LNCAP (cell line): ENCODE measurements at regions not wholly inside any gene's neighbourhood (a gene's known extent, or its start where the extent isn't known, plus 50 kb on each side); places are given as distances from the start of the nearest gene placed in this dataset.

Experiments used
- TF ChIP-seq, protein P1 (sequence below): fragments of 450-650 bp; IDR thresholded peaks from 2 replicates; pipeline ENCODE4 v1.5.1; 2017; ENCODE audit warnings: mild to moderate bottlenecking

DNA sequence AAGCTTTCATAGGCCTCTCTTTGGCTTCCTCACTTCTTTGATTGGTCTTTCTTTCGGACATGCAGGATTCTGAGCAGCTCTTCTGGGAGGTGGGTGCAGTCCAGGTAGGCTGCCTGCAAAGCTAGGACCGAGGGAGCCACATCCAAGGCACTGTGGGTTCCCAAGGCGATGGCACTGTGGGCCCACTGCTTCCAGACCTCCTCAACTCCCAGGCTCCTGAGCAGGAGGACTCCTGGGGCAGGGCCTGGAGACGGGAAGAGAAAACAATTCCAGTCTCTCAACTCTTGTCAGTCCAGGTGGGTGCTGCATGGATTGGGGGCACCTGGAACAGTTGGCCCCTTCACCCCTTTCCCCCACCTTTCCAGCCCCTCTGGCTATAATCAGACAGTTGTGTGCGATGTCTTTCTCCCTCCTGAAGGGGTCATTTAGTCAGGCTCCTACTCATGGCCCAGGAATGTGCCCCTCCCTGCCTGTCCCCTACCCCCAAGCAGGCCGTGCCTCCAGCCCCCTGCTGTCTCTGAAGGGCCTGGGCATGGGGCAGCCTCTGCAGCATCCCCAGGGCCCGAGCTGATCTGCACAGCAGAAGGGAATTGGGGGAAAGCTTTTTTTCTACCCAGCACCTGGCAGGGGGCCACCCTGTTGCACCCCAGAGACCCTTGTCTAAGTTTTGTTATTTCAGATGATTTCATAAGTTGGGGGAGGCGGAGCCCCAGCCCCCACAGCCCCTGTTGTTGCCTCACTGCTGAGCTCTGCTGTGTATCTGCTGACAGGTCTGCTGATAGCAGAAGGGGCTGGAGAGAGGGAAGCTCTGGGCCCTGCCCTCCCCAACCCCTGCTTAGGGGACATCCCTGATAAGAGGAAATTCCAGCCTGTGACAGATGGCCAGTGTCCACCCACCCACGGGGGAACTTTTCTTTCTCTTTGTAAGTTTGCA lies 330.3 kb downstream of the SEC14L1 start:
- TF ChIP-seq, protein P1, sequence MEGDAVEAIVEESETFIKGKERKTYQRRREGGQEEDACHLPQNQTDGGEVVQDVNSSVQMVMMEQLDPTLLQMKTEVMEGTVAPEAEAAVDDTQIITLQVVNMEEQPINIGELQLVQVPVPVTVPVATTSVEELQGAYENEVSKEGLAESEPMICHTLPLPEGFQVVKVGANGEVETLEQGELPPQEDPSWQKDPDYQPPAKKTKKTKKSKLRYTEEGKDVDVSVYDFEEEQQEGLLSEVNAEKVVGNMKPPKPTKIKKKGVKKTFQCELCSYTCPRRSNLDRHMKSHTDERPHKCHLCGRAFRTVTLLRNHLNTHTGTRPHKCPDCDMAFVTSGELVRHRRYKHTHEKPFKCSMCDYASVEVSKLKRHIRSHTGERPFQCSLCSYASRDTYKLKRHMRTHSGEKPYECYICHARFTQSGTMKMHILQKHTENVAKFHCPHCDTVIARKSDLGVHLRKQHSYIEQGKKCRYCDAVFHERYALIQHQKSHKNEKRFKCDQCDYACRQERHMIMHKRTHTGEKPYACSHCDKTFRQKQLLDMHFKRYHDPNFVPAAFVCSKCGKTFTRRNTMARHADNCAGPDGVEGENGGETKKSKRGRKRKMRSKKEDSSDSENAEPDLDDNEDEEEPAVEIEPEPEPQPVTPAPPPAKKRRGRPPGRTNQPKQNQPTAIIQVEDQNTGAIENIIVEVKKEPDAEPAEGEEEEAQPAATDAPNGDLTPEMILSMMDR = no peak

GRCh38 chr17:77471984-77472461 lies 331.3 kb downstream of the SEC14L1 start:
- TF ChIP-seq, protein P1 = no peak

DNA sequence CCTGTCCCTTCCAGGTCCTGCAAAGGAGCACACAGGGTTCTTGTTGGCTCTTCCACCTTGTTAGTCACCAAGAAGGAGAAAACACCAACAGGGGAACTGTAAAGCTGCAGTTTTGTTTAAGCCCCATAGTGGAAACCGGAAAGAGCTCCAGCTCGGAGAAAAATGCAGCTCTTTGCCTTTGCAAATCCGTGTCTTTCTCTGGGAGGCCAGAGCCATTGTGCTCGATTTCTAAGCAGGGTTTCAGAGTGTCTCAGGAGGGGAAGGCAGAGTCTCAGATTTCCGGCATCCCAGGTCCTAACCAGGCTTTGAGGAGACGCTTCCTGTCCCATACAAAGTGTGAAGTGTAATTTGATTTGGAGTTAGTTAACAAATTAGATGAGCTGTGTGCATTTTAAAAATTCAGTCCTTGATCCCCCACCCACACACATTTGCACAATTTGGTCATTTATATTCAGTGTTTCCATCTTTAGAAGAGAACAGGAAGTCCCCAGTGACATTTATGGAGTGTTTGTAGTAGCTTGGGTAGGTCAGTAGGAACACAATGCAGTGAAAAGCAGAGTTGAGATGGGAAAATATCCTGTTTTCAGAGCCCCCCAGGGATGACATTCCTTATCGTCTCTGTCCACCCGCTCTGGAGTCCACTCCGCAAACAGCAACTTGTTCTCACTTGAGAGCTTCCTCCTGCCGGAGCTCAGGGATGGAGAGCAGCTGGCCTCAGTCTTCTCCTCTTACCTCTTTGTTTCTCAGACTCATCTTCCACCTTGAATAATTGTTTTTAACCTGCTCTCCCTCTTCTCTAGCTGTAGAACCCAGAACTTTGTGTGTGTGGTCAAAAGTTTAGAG lies 331.9 kb downstream of the SEC14L1 start:
- TF ChIP-seq, protein P1 = no peak

DNA sequence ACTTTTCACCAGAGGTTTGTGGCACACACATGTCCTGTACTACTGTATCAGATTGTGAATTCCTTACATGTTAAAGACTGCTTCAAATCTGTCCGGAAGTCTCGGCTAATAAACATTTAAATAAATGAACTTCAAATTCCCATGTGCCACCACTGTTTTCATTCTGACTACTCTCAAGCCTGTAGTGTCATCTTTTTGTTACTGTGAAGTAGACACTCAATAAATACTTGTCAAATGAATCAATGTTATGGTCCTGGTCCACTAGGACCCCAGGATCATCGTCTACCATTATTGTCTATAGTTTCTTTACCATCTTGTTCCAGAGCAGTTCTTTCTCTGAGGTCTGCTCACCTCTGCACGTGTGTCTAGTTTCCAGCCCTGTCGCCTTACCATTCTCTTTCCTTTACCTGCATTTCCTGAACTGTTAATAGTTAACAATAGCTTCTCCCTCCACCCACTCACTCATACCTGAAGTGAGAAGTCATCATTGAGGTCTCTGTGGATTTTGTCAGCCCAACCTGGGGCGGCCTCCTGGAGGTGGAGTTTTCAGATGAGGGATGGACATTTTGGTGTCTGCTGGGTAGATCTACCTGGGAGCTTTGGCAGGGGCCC lies 333.0 kb downstream of the SEC14L1 start:
- TF ChIP-seq, protein P1 = no peak

GRCh38 chr17:77474292-77474988 lies 333.7 kb downstream of the SEC14L1 start:
- TF ChIP-seq, protein P1 = no peak

GRCh38 chr17:77475016-77475976 lies 334.5 kb downstream of the SEC14L1 start:
- TF ChIP-seq, protein P1 = no peak
